GM04504 (cell line): ENCODE measurements at regions not wholly inside any gene's neighbourhood (a gene's known extent, or its start where the extent isn't known, plus 50 kb on each side); places are given as distances from the start of the nearest gene placed in this dataset.
"Not testable (repeated sequence)": the region's sequence is repeated elsewhere in the genome, so short reads cannot be mapped to it uniquely, and the experiment has no call there.

Experiments used
- DNase-seq: peaks from one replicate; pipeline ENCODE4 v3.0.0-alpha.2; 2012; ENCODE audit warnings: low read depth

DNA sequence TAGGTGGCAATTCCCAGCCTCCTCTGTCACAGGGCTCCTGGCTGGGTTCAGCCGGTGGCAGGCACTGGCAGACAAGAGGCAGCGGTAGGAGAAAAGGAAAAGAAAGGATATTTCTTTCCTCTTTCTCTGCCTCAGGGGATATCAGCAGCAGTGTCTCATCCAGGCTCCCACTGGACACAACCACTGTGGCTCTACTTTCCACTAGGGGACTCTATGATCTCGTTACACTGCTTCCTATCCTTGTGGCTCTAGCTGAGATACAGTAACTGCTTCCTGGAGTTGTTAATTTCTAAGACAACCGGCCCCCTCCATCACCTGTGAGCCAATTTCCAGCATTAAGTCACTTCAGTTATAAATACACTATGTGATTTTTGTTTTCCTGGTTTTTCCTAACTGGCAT lies 102.0 kb upstream of the LRFN2 start:
- no peak for DNase-seq

DNA sequence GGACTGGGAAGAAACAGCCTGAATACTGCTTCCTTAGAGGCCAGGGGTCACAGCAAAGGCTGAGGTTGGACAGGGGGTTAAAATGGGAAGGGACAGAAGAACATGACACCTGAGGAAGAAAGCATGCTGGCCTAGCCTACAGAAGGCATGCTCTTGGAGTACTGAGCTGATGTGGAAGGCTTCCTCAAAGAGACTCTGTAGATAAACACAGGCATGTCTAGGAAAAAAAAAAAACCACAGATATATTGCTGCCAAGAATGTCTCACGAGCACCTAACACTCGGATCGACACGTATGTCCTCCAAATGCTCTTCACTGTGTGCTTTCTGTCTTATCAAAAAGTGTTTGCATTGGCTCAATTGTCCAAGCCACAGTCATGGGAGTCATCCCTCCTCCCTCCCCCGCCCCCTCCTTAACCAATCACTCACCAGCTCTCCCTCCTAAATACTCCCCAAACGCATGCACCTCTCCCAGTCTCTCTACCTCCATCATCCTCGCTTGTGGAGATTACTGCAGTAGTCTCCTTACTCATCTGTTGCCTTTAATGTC lies 101.1 kb upstream of the LRFN2 start:
- DNase-seq: no peak

DNA sequence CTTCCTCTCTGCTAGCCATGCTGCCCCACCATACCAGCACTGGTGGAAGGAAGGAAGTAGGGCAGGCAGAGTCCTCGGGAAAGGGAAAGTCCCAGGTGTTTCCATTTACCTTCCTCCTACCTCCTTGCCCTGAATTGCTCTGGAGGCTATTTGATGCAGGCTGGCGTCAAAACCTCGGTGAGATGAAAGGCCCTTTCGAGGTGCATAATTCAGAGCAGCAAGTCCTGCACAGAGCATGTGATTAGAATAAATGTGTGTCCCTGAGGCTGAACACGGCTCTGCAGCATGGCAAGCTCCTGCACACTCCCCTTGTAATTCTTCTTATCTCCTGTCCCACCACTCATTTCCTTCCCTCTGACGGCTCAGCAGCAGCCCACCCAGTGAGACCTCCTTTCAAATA lies 98.7 kb upstream of the LRFN2 start:
- DNase-seq: no peak

DNA sequence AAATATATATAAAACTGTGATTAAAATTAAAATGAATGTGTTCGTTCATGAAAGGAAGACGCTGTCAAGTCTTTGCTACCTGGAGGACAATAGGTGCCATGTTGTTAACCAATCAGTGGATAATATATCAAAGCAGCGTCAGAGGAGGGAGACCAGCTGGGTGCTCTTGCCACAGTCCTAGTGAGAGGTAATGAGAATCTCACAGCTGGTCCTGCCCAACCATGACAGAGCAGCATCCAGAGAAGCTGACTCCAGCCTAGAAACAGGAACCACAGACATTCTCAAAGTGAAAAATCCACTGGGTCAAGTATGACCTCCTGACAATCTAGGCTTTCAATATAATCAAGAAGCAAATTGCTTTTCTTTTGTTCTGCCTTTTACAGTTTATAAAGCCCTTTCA lies 94.5 kb upstream of the LRFN2 start:
- DNase-seq: no peak

DNA sequence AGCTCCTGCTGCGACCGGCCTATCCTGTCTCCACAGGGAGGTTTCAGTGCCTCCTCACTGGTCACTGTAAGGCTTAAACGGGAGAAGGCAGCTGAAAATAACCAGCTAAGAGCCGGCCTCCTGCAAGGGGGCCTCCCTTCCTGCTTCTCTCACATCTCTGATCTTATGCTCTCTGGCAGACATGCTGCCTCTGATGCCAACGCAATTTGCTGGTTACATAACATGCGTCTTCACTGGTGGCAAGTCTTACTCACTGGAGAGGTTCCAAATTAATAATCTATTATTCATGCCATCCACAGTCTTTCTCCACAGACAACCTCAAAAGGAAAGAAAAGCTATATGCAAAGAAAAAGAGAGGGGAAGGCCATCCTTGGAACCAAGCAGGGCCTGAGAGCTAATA lies 91.8 kb upstream of the LRFN2 start:
- DNase-seq: no peak

DNA sequence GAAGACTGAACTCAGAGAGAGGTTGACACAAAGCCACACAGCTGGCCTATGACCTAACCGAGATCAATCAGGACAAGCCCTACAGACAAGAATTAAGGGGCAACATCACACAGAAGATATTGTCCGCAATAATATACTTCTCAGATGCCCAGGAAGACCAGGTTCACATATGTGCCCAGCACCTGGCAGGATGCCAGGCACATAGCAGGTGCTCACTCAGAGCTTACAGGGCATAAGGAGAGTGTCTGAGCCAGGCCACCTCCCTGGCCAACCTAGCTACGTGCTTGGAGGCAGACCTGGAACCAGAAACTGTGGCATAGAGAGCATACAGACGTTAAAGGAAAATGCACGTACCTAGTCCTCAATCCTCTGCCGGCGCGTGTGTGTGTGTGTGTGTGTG lies 87.0 kb upstream of the LRFN2 start:
- no peak for DNase-seq

DNA sequence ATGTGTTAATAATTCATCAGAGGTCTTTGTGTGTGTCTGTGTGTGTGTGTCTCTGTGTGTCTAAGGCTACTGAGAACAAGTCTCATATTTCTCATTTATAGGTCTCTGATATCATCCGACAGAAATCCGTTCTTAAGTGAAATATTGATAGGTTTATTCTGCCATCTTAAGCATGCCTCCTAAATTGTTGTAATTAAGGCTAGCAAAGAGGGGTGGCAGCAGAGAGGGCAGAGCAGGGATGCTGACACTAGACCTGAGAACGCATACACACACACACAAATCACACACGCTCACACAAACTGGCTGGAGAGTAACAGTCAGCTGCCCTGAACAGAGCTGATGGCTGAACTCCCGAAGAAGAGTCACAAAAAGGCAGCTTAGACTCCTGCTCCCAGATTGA lies 84.9 kb upstream of the LRFN2 start:
- no peak for DNase-seq

DNA sequence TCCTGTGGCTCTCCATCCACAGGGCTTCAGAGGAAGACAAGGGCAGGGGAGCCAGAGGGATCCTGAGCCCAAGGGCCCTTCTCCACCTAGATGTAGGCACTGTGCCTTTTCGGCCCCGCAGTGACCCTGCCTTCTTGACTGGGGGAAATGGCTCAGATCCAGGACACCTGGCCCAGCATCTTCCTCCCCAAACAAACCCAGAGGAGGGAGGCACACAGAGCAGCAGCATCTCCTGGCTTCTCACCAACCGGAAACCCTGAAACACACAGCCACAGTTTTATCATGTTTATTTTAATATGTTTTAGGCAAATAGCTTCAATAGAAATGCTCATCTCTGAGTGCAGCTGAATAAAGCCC lies 84.5 kb upstream of the LRFN2 start:
- DNase-seq: no peak

DNA sequence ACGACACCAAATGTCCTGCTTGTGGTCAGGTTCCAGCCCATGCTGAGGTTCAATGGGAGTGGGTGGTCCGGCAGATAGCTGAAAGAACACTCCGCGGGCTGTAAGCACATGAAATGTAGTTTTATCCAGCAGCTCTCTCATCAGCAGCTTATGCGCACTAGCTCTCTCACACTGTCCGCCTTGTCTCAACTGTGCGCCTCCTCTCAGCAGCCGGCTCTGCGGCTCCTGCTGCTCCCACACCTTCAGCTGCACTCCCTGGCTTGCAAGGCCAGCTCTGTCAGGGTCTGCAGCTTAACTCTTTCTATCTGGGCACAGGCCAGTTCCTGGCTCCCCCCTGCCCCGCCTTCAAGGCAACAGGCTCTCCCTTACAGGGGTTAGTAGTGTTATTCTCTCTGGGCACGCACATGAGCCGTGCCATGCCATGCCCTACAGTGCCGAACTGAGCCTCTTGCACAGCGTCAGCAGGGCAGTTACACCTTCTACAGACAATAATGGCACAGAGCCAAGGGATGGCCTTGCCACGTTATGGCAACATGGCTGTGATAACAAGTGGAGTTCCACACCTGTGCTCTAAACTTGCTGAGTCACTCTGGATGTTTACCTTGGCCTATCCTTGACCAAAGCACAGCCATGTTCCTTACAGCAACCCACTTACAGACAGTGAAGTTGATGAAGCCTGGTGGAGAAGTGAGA lies 84.0 kb upstream of the LRFN2 start:
- no peak for DNase-seq

DNA sequence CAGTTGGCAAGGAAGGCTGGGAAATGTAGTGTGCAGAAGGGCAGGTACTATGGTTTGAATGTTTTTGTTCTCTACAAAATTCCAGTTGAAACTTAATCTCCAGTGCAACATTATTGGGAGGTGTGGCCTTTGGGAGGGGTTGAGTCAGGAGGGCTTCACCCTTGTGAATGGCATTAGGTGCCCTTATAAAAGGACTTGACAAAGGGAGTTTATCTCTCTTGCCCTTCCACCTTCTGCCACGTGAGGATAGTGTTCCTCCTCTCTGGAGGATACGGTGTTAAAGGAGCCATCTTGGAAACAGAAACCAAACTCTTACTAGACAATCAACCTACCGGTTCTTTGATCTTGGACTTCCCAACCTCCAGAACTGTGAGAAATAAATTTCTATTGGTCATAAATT lies 82.2 kb upstream of the LRFN2 start:
- no peak for DNase-seq

DNA sequence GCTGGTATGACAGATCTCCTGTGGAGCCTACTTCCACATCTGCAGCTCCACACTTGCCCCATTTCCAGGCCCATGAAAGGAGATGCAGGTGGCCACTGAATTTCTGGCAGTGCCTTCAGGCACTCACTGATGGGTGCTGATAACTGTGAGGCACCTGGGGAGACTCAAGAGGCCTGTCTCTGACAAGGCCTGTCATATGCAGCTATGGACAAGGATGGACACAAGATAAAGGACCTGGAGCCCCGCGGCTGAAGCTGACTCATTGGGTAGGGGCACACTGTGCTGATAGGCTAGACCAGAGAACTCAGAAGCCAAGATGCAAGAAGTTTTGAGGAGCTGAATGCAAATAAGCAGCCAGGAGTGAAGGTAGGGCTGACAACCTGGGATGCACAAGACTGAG lies 81.0 kb upstream of the LRFN2 start:
- no peak for DNase-seq

DNA sequence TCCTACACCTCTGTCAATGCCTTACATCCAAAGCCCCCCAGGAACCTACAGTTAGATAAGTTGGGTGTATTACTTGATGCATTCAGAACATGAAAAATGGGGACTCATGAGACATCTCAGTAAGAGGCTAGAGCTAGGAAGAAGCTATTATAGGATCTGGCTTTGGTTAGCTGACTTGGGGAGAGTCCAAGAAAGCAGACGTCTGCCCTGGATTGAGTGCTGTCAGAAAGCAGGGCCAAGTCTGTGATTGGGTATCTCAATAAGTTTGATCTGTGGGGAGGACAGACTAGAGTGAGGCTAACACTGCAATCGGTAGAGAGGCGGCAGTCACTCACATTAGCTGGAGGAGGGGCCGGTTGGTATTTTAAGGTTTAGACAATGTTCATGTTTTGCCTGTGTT lies 79.4 kb upstream of the LRFN2 start:
- no peak for DNase-seq

DNA sequence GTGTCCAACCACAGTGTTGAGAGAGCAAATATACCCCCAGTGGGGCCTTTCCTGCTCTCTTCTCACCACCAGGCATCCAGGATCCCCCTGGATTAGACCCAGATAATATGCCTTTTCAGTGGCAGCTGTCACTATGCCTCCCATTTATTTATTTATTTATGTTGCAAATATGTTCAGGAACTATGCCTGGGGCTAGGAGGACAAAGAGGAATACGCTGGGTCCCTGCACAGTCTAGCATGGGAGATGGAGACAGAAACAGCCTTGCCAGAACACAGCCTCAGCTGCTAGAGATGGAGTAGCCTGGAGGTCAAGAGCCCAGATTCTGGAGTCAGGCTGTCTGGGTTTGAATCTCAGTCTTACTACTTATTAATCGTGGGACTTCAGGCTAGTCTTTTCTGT lies 74.6 kb upstream of the LRFN2 start:
- no peak for DNase-seq

DNA sequence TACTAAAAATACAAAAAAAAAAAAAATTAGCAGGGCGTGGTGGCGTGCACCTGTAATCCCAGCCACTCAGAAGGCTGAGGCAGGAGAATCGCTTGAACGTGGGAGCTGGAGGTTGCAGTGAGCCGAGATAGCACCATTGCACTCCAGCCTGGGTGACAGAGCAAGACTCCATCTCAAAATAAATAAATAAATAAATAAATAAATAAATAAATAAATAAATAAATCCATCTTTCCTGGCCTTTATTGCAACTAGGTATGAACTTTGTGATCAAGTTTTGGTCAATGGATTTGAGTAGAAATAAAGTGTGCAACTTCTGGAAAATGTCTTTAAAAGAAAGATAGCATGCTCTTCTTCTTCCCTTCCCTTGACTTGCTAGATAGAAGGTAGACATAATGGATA lies 69.6 kb upstream of the LRFN2 start:
- DNase-seq: not testable (repeated sequence)

DNA sequence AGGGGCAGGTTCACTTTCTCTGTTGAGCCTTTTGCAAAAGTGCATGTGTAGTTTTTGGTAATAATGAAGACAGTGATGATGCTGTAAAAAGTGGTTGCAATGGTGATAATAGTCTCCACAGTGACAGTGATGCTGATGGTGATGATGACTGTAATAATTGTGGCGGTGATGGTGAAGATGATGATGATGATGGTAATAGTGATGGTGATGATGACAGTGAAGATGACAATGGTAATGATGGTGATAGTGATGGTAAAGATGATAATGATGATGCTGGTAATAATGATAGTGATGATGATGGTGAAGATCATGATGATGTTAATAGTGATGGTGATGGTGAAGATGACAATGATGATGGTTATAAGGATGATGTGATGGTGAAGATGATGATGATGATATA lies 67.7 kb upstream of the LRFN2 start:
- no peak for DNase-seq

DNA sequence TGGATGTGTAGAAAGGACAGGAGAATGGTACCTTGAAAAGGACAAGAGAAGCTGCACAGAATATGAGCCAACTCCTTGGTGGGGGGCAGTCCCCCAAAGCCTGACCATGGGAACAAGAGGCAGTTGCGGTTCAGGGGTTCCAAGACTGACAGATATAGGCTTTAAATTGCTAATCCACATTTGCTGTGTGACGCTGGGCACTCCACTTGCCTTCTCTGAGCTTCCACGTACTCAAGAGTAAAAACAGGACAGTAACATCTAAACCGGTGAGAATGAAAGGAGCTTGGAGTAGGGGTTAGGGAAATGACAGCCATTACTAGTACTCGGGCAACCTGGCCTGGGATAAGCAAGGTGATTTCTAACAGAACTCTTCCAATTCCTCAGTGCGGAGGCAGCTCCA lies 57.9 kb upstream of the LRFN2 start:
- no peak for DNase-seq

DNA sequence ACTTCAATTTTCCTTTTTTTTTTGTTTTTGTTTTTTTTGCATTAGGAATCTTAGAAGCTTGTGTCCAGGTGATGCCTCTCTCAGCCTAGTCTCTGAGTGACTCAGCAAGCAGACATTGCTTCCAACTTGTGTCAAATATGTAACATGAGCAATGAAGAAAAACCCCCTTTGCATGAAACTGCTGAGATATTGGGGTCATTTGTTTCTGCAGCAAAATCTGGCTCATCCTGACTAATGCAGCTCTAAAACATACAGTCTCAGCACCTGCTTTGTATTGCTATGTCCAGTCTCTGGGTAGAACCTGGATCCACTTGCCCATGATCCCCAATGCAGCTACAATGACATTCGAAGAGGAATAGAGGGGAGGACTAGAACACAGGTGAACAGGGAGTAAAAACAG lies 55.7 kb upstream of the LRFN2 start:
- no peak for DNase-seq

DNA sequence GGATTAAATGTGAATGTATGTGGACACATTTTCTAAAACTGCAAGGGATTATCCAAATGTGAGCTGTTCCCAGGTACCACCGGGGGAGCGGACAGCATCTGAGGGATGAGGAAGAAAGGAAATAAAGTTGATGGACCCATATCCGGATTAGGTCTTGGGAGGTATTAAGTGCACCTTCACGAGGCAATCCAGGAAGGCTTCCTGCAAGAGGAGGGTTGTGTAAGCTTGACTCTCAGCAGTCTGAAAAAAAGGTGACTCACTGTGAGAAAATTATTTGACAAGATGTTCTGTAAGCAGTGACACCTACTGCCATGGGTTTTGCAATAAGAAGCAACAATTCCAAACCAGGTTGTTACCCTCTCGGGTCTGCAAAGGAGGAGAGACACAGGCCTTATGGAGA lies 55.0 kb upstream of the LRFN2 start:
- no peak for DNase-seq

DNA sequence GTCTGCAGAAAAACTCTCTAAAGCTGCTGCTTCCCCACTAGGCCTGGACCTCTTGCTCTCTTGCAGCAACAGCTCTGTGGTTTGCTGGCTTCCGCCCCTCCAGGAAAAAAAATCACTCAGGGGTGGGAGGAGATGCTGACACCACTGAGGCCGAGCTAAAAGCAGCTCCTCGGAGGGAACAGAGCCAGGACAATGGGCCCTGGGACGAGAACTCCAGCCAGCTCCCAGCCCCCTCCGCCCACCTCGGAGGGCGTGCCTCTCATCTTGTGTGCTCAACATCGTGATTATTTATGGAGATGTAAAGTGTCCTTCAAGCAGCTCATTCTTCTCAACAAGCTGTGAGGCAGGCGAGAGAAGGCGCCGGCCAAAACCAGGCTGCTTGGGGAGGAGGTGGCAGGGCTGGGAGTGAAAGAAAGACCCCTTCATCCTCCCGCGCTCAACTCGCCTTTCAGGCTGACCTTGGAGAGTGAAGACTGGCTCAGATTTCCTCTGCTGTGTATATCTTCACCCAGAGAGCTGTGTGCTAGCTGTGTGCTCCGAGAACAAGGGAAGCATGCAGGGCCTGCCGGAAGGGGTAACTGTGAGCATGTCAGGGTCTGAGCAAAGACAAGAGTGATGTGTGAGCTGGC lies 53.5 kb upstream of the LRFN2 start:
- no peak for DNase-seq
